ENCODE measurements at regions not wholly inside any gene's neighbourhood (a gene's known extent, or its start where the extent isn't known, plus 50 kb on each side); places are given as distances from the start of the nearest gene placed in this dataset.

DNA sequence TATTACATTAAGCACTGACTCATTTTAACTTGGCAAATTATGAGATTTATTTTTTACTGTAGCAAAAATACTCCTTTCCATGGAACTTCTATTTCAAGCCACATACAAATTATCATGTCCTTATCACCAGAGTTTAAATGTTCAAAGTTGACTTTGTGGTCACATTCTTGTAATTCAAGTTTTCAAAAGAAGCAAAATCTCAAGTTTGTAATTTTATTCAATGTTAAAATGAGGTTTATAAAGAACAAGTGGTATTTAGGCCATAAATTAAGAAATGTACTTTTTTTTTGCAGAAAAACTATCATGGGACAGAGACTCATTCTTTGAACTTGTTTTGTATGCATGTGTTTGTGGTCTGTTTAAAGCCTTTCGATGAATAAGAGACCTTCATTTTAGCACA lies 811.5 kb downstream of the TENT5A start (continued):
- TF ChIP-seq, protein P1, sequence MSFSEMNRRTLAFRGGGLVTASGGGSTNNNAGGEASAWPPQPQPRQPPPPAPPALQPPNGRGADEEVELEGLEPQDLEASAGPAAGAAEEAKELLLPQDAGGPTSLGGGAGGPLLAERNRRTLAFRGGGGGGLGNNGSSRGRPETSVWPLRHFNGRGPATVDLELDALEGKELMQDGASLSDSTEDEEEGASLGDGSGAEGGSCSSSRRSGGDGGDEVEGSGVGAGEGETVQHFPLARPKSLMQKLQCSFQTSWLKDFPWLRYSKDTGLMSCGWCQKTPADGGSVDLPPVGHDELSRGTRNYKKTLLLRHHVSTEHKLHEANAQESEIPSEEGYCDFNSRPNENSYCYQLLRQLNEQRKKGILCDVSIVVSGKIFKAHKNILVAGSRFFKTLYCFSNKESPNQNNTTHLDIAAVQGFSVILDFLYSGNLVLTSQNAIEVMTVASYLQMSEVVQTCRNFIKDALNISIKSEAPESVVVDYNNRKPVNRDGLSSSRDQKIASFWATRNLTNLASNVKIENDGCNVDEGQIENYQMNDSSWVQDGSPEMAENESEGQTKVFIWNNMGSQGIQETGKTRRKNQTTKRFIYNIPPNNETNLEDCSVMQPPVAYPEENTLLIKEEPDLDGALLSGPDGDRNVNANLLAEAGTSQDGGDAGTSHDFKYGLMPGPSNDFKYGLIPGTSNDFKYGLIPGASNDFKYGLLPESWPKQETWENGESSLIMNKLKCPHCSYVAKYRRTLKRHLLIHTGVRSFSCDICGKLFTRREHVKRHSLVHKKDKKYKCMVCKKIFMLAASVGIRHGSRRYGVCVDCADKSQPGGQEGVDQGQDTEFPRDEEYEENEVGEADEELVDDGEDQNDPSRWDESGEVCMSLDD (tag by site-specific recombination; IDR thresholded peaks at IDR 0.05) = no peak
- TF ChIP-seq FEZF1 (tag by site-specific recombination; IDR thresholded peaks at IDR 0.05) = no peak
- TF ChIP-seq ZNF341 (tag by site-specific recombination; IDR thresholded peaks at IDR 0.05; ENCODE audit: low read depth) = no peak
- TF ChIP-seq, protein P2, sequence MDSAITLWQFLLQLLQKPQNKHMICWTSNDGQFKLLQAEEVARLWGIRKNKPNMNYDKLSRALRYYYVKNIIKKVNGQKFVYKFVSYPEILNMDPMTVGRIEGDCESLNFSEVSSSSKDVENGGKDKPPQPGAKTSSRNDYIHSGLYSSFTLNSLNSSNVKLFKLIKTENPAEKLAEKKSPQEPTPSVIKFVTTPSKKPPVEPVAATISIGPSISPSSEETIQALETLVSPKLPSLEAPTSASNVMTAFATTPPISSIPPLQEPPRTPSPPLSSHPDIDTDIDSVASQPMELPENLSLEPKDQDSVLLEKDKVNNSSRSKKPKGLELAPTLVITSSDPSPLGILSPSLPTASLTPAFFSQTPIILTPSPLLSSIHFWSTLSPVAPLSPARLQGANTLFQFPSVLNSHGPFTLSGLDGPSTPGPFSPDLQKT (IDR thresholded peaks at IDR 0.05; ENCODE audit: borderline replicate concordance, low read depth, low read length) = no peak
- TF ChIP-seq TRIM28 (IDR thresholded peaks at IDR 0.05; ENCODE audit: borderline replicate concordance, low read length) = no peak
- TF ChIP-seq ZNF223 (tag by site-specific recombination; IDR thresholded peaks at IDR 0.05) = no peak
- TF ChIP-seq BCL11A (tag by site-specific recombination; IDR thresholded peaks at IDR 0.05; ENCODE audit: low read depth) = no peak
- no peak for TF ChIP-seq ZNF140 (tag by site-specific recombination; IDR thresholded peaks at IDR 0.05)

DNA sequence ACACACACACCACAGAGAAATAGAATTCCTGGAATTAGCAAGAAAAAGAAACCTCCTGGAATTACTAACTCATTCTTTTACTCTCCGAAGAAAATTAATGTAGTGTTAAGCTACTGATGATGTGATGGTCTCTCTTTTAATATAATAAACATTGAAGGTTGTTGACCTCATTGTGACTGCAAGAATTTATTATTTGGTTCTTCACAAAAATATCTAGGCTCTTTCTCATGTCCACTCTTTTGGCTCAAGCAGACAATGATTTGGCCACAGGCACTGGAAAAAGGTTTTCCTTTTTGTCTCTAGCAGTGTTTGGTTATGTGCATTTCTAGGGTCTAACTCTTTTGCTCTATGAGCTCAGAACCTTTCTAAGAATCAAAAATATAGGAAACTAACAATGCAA lies 811.9 kb downstream of the TENT5A start:
- Histone ChIP-seq H3K4me1 (ENCODE audit: control insufficient read depth, insufficient read depth, low read length) (no peaks in the 10 kb centered on the region), H3K9me3 (ENCODE audit: control insufficient read depth, insufficient read depth, low read depth, low read length) (no peaks in the 10 kb centered on the region), H3K36me3 (ENCODE audit: control insufficient read depth in 2 of 2, insufficient read depth in 1 of 2, low read length in 2 of 2) (no peaks in the 10 kb centered on the region), H3K4me3 (ENCODE audit: low read depth, low read length) (no peak overlapping the region), H3K27ac (ENCODE audit: extremely low read depth, low read depth, low read length) (no peak overlapping the region)
- CTCF ChIA-PET = interaction anchor here (0.6 to 0.7 kb wide), 3 partner anchors 45 to 1330 kb away, joined by 3 to 5 read pairs (median 3); no protein-coding TSS in a partner anchor
- TF ChIP-seq, protein P3, sequence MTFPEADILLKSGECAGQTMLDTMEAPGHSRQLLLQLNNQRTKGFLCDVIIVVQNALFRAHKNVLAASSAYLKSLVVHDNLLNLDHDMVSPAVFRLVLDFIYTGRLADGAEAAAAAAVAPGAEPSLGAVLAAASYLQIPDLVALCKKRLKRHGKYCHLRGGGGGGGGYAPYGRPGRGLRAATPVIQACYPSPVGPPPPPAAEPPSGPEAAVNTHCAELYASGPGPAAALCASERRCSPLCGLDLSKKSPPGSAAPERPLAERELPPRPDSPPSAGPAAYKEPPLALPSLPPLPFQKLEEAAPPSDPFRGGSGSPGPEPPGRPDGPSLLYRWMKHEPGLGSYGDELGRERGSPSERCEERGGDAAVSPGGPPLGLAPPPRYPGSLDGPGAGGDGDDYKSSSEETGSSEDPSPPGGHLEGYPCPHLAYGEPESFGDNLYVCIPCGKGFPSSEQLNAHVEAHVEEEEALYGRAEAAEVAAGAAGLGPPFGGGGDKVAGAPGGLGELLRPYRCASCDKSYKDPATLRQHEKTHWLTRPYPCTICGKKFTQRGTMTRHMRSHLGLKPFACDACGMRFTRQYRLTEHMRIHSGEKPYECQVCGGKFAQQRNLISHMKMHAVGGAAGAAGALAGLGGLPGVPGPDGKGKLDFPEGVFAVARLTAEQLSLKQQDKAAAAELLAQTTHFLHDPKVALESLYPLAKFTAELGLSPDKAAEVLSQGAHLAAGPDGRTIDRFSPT (tag by site-specific recombination; IDR thresholded peaks at IDR 0.05) = no peak
- POLR2A ChIA-PET = no interaction called here

DNA sequence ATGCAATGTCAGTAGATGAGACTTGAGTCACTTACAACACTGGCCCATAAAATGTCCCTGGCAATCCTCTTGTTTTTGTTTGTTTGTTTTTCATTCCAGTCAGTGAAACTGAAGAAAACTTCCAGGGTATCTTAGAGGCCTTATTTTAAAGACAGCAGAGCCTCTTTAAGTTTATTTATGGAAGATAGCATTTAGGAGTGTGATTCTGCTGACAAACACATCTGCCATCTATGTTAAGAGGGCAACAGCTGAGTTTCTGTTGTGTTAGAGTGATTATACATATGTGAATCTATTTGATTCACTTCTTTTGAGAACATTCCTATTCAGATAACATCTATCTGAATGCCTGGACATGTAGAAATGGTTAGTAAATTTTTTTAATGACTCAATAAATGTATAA lies 812.6 kb downstream of the TENT5A start:
- H3K4me3 ChIP-seq (ENCODE audit: low read depth, low read length) = no peak overlapping the region
- POLR2A ChIA-PET = no interaction called here
- H3K27ac ChIP-seq (ENCODE audit: extremely low read depth, low read depth, low read length) = no peak overlapping the region
- CTCF ChIA-PET = no interaction called here
- no peaks in the 10 kb centered on the region for H3K9me3 ChIP-seq (ENCODE audit: control insufficient read depth, insufficient read depth, low read depth, low read length)
- no peaks in the 10 kb centered on the region for H3K4me1 ChIP-seq (ENCODE audit: control insufficient read depth, insufficient read depth, low read length)
- H3K36me3 ChIP-seq (ENCODE audit: control insufficient read depth in 2 of 2, insufficient read depth in 1 of 2, low read length in 2 of 2) = no peaks in the 10 kb centered on the region
- TF ChIP-seq ZNF174 (tag by site-specific recombination; IDR thresholded peaks at IDR 0.05) (no peak), KLF1 (tag by site-specific recombination; IDR thresholded peaks at IDR 0.05) (no peak), ZNF585B (tag by site-specific recombination; IDR thresholded peaks at IDR 0.05) (no peak), ZNF658 (tag by site-specific recombination; IDR thresholded peaks at IDR 0.05) (no peak), ZNF433 (tag by site-specific recombination; IDR thresholded peaks at IDR 0.05; ENCODE audit: low read depth) (no peak), ZFP69B (tag by site-specific recombination; IDR thresholded peaks at IDR 0.05) (no peak), HOXD13 (CRISPR knock-in tag; IDR thresholded peaks at IDR 0.05; ENCODE audit: borderline replicate concordance) (no peak), ZBTB21 (tag by site-specific recombination; IDR thresholded peaks at IDR 0.05) (no peak)
- TF ChIP-seq, protein P4, sequence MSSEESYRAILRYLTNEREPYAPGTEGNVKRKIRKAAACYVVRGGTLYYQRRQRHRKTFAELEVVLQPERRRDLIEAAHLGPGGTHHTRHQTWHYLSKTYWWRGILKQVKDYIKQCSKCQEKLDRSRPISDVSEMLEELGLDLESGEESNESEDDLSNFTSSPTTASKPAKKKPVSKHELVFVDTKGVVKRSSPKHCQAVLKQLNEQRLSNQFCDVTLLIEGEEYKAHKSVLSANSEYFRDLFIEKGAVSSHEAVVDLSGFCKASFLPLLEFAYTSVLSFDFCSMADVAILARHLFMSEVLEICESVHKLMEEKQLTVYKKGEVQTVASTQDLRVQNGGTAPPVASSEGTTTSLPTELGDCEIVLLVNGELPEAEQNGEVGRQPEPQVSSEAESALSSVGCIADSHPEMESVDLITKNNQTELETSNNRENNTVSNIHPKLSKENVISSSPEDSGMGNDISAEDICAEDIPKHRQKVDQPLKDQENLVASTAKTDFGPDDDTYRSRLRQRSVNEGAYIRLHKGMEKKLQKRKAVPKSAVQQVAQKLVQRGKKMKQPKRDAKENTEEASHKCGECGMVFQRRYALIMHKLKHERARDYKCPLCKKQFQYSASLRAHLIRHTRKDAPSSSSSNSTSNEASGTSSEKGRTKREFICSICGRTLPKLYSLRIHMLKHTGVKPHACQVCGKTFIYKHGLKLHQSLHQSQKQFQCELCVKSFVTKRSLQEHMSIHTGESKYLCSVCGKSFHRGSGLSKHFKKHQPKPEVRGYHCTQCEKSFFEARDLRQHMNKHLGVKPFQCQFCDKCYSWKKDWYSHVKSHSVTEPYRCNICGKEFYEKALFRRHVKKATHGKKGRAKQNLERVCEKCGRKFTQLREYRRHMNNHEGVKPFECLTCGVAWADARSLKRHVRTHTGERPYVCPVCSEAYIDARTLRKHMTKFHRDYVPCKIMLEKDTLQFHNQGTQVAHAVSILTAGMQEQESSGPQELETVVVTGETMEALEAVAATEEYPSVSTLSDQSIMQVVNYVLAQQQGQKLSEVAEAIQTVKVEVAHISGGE (tag by site-specific recombination; conservative IDR thresholded peaks at IDR 0.05; ENCODE audit: low read depth) = no peak
- TF ChIP-seq, protein P5, sequence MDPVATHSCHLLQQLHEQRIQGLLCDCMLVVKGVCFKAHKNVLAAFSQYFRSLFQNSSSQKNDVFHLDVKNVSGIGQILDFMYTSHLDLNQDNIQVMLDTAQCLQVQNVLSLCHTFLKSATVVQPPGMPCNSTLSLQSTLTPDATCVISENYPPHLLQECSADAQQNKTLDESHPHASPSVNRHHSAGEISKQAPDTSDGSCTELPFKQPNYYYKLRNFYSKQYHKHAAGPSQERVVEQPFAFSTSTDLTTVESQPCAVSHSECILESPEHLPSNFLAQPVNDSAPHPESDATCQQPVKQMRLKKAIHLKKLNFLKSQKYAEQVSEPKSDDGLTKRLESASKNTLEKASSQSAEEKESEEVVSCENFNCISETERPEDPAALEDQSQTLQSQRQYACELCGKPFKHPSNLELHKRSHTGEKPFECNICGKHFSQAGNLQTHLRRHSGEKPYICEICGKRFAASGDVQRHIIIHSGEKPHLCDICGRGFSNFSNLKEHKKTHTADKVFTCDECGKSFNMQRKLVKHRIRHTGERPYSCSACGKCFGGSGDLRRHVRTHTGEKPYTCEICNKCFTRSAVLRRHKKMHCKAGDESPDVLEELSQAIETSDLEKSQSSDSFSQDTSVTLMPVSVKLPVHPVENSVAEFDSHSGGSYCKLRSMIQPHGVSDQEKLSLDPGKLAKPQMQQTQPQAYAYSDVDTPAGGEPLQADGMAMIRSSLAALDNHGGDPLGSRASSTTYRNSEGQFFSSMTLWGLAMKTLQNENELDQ (tag by site-specific recombination; IDR thresholded peaks at IDR 0.05; ENCODE audit: low read depth) = no peak
